GM23338 (cell line): ENCODE measurements at regions not wholly inside any gene's neighbourhood (a gene's known extent, or its start where the extent isn't known, plus 50 kb on each side); places are given as distances from the start of the nearest gene placed in this dataset.

Experiments
- ATAC-seq: fragments of 200-7000 bp; cut with Tn5 transposase; 3 replicates; pipeline ENCODE4 v1.9.1; 2020
- DNase-seq: peaks from one replicate; pipeline ENCODE4 v3.0.0-alpha.2; 2015; ENCODE audit warnings: low spot score
- H2AFZ ChIP-seq: fragments of 200-600 bp; sonication (generic); 2 replicates; pipeline ENCODE4 v1.8.0; 2016; ENCODE audit warnings: antibody characterized with exemption, mild to moderate bottlenecking, moderate library complexity
- H3F3A ChIP-seq: fragments of 200-600 bp; sonication (generic); replicated peaks from 2 replicates; pipeline ENCODE4 v1.8.0; 2017; ENCODE audit warnings: antibody characterized with exemption, mixed run types, low read depth
- H3K27ac ChIP-seq: fragments of 200-600 bp; sonication (generic); 2 replicates; pipeline ENCODE4 v1.6.1; 2016; ENCODE audit warnings: low read depth
- H3K27me3 ChIP-seq: fragments of 200-600 bp; sonication (generic); 2 replicates; pipeline ENCODE4 v1.8.0; 2016; ENCODE audit warnings: mild to moderate bottlenecking, mixed run types, moderate library complexity; ENCODE audit not compliant: insufficient read depth
- H3K36me3 ChIP-seq: fragments of 200-600 bp; sonication (generic); 2 replicates; pipeline ENCODE4 v1.8.0; 2016; ENCODE audit warnings: mild to moderate bottlenecking; ENCODE audit not compliant: insufficient read depth
- H3K4me1 ChIP-seq: fragments of 200-600 bp; sonication (generic); 2 replicates; pipeline ENCODE4 v1.8.0; 2016; ENCODE audit warnings: mild to moderate bottlenecking, moderate library complexity; ENCODE audit not compliant: insufficient read depth
- H3K4me2 ChIP-seq: fragments of 200-600 bp; sonication (generic); 2 replicates; pipeline ENCODE4 v1.7.1; 2017; ENCODE audit warnings: mixed run types
- H3K4me3 ChIP-seq: fragments of 200-600 bp; sonication (generic); 2 replicates; pipeline ENCODE4 v1.6.1; 2016; ENCODE audit warnings: mixed run types
- H3K79me2 ChIP-seq: fragments of 200-600 bp; sonication (generic); replicated peaks from 2 replicates; pipeline ENCODE4 v1.8.0; 2017; ENCODE audit warnings: mild to moderate bottlenecking; ENCODE audit not compliant: insufficient read depth
- H3K9me2 ChIP-seq: fragments of 200-600 bp; sonication (generic); 2 replicates; pipeline ENCODE4 v1.8.0; 2017; ENCODE audit not compliant: insufficient read depth
- H4K20me1 ChIP-seq: fragments of 200-600 bp; sonication (generic); replicated peaks from 2 replicates; pipeline ENCODE4 v1.8.0; 2017; ENCODE audit warnings: mild to moderate bottlenecking; ENCODE audit not compliant: insufficient read depth
- H3K27ac Mint-ChIP-seq: 2 replicates; pipeline ENCODE4 v1.8.0; 2020; ENCODE audit warnings: inconsistent platforms, mild to moderate bottlenecking, moderate library complexity, mixed read lengths
- H3K27me3 Mint-ChIP-seq: 3 replicates; pipeline ENCODE4 v1.8.0; 2022; ENCODE audit warnings: low read depth, mild to moderate bottlenecking, moderate library complexity, mixed read lengths, inconsistent platforms; ENCODE audit not compliant: insufficient read depth, poor library complexity
- H3K36me3 Mint-ChIP-seq: 3 replicates; pipeline ENCODE4 v1.8.0; 2021; ENCODE audit warnings: low read depth, mild to moderate bottlenecking, inconsistent platforms, moderate library complexity, mixed read lengths
- H3K4me1 Mint-ChIP-seq: 3 replicates; pipeline ENCODE4 v1.8.0; 2020; ENCODE audit warnings: mild to moderate bottlenecking, inconsistent platforms, mixed read lengths
- H3K4me3 Mint-ChIP-seq: 3 replicates; pipeline ENCODE4 v1.8.0; 2021; ENCODE audit warnings: moderate library complexity, mild to moderate bottlenecking, inconsistent platforms, mixed read lengths
- H3K9me3 Mint-ChIP-seq: 3 replicates; pipeline ENCODE4 v1.8.0; 2020; ENCODE audit warnings: moderate library complexity, mild to moderate bottlenecking, inconsistent platforms, mixed read lengths
- CREB1 ChIP-seq: fragments of 250-450 bp; sonication (Bioruptor Pico); IDR thresholded peaks from 2 replicates; pipeline ENCODE4 v1.5.0; 2020; ENCODE audit warnings: low read depth, mild to moderate bottlenecking, moderate library complexity
- CTCF ChIP-seq, 2 experiments: fragments of 200-600 bp in 1 of 2; sonication (generic) in 1 of 2; conservative IDR thresholded peaks; 2 replicates each; pipeline versions ENCODE4 v1.5.1 to v1.6.1; 2016 to 2017; ENCODE audit warnings: antibody characterized with exemption in 2 of 2, low read depth in 2 of 2, mild to moderate bottlenecking in 2 of 2, moderate library complexity in 1 of 2
- EZH2 ChIP-seq: fragments of 200-600 bp; sonication (generic); IDR thresholded peaks from one replicate; pipeline ENCODE4 v1.8.0; 2017; ENCODE audit warnings: antibody characterized with exemption, mild to moderate bottlenecking, low read depth; ENCODE audit not compliant: unreplicated experiment
- EZH2phosphoT487 ChIP-seq: fragments of 200-600 bp; sonication (generic); IDR thresholded peaks from one replicate; pipeline ENCODE4 v1.8.1; 2018; ENCODE audit warnings: antibody characterized with exemption; ENCODE audit not compliant: unreplicated experiment
- JUNB ChIP-seq: IDR thresholded peaks from one replicate; pipeline ENCODE4 v1.6.1; 2016; ENCODE audit warnings: antibody characterized with exemption; ENCODE audit not compliant: unreplicated experiment
- POLR2AphosphoS5 ChIP-seq: IDR thresholded peaks from 2 replicates; pipeline ENCODE4 v1.6.1; 2016; ENCODE audit warnings: antibody characterized with exemption, low read depth
- REST ChIP-seq: IDR thresholded peaks from one replicate; pipeline ENCODE4 v1.6.1; 2018; ENCODE audit warnings: antibody characterized with exemption; ENCODE audit not compliant: unreplicated experiment
- ZNF462 ChIP-seq: fragments of 250-450 bp; sonication (Bioruptor Pico); IDR thresholded peaks from 2 replicates; pipeline ENCODE4 v1.5.0; 2020; ENCODE audit warnings: mild to moderate bottlenecking, moderate library complexity

DNA sequence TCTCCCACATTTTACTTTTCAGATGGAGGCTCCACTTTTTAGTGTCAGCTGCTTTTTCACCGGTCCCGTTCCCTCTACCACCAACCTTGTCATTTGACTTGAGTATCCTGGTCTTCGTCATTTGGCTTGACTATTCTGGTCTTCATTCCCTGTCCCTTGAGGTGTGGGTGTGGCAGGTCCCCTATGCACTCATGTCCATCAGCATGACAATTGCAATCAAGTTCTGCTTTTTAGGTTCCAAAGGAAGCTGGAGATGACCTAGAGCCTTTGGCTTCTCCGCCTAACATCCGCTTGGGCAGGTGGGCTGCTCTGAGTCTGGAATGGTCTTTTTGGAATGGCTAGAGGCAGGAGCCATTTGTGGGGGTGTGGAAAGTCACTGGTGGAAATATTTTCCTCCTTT lies 99.8 kb upstream of the MLN start:
- DNase-seq (no peak), ATAC-seq (no peak)
- Histone ChIP-seq H2AFZ (no peak overlapping the region), H3K27me3 (no peaks in the 10 kb centered on the region), H3K79me2 (no peaks in the 10 kb centered on the region), H3K9me2 (no peaks in the 10 kb centered on the region; the same call in 1 of the 2 replicates), H3F3A (no peaks in the 10 kb centered on the region), H3K4me2 (no peak overlapping the region), H3K4me1 (no peaks in the 10 kb centered on the region), H3K36me3 (no peaks in the 10 kb centered on the region), H4K20me1 (no peaks in the 10 kb centered on the region), H3K4me3 (no peak overlapping the region), H3K27ac (no peak overlapping the region)
- Mint-ChIP-seq H3K9me3 (no peaks in the 10 kb centered on the region; the same call in 1 of the 3 replicates), H3K27ac (no peak overlapping the region), H3K4me3 (no peak overlapping the region), H3K36me3 (no peaks in the 10 kb centered on the region), H3K27me3 (peaks cover 11% of the 10 kb centered on the region), H3K4me1 (peaks cover 24% of the 10 kb centered on the region)
- TF ChIP-seq EZH2phosphoT487: no peak
- TF ChIP-seq REST: no peak
- no peak for TF ChIP-seq CTCF (conservative IDR thresholded peaks at IDR 0.05; ENCODE audit: low read depth in 2 of 2)
- no peak for TF ChIP-seq ZNF462
- TF ChIP-seq POLR2AphosphoS5: no peak
- no peak for TF ChIP-seq EZH2
- TF ChIP-seq CREB1 (CRISPR knock-in tag): no peak
- no peak for TF ChIP-seq JUNB
